Non-pigmented ciliary epithelial cell (primary cell): ENCODE measurements at regions not wholly inside any gene's neighbourhood (a gene's known extent, or its start where the extent isn't known, plus 50 kb on each side); places are given as distances from the start of the nearest gene placed in this dataset.
"Not testable (repeated sequence)": the region's sequence is repeated elsewhere in the genome, so short reads cannot be mapped to it uniquely, and the experiment has no call there.

Experiments used
- DNase-seq: peaks from one replicate; pipeline ENCODE4 v3.0.0-alpha.2; 2010; ENCODE audit warnings: low read depth

DNA sequence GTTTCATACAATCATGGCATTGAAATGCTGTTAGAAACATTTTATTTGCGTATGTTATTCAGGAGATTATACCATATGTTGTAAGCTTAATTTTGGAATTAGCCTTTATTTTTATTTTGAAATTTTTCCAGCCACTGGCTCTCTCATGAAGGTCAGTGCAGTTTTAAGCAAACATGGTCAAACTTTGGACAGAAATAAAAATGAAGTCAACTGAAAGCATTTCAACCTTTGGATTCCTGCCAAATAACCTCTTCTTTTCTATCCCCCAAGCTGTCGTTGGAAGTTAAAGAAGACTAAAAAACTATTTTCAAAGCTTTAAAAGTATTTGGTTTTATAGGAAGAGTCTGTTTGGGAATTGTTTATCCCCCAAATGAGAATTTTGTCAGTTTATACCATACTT is 846.6 kb downstream of the MCTP2 start:
- DNase-seq: no peak

DNA sequence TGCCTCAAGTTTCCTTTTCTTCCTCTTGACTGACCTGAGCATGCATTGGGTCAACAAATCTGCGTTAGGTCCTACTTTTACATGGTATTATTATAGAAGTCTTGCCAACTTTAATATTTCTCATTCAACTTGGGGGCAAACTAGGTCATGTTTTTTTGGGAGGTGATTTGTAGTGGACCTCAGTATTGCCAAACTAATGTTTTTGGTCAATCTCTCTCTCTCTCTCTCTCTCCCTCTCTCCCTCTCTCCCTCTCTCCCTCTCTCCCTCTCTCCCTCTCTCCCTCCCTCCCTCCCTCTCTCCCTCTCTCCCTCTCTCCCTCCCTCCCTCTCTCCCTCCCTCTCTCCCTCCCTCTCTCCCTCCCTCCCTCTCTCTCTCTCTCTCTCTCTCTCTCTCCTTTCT is 848.9 kb downstream of the MCTP2 start:
- DNase-seq: not testable (repeated sequence)

DNA sequence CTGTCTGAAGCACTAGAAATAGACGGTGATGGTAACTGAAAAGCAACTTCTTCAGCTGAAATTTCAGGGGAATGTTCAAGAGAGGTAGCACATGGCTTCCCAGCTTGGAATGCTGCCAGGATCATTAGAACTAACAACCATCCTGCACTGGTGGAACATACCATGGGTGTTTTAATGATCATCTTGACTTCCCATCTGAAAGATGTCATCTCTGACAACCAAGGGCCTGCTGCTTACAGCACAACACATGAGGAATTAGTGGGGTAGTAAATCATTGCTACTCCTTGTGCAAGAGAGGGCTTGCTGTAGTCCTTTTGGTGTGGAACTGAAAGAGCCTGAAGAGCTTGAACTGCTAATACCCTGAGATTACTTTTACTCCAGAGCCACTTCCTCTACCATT is 853.7 kb downstream of the MCTP2 start:
- DNase-seq: no peak

DNA sequence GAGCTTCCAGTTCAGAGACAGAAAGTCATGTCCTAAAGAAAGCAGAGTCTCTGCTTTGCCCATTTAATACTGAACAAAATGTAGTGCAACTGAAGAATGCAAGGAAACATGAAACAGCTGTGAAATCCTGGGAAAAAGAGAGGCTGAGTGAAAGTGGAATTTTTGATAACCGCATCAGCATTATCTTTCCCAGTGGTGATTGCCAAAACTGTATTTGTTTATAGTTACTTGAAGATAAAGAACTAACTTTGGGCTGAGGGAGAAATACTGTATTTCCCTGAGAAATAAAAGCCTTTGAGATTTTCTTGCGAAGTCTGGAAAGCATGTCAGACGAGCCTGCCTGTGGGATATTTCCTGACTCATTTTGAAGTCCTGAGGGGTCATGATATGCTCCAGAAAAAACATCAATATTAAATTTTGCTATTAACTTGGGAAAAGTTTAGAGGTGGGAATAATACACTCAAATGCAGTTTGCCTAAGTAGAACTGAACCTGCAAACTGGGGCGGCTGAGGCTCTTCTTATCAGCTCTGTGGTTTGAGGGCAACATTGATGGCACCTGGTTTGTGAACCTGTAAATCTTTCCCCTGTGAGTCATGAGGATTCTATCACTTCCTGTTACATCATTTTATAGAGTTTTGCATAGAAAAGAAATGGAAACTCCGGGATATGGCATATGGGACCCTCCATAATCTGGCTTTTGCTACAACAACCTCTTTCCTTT is 855.3 kb downstream of the MCTP2 start:
- peak; percentile 43 for DNase-seq

DNA sequence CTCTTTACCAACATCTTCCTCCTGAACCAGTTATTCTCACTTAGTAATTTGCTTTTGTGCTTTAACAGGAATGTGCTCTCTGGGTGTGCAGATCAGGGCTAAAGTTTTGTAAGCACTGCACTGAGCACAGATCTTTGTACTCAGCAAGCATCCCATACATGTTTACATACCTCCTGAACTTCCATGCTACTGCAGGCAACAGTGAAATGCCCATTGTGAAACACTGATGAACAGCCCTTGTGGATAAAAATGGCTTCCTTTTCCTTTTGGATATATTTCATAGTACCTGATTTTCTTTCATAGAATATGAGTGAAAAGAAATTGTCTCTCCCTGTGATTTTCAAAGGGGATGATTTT is 855.9 kb downstream of the MCTP2 start:
- no peak for DNase-seq

DNA sequence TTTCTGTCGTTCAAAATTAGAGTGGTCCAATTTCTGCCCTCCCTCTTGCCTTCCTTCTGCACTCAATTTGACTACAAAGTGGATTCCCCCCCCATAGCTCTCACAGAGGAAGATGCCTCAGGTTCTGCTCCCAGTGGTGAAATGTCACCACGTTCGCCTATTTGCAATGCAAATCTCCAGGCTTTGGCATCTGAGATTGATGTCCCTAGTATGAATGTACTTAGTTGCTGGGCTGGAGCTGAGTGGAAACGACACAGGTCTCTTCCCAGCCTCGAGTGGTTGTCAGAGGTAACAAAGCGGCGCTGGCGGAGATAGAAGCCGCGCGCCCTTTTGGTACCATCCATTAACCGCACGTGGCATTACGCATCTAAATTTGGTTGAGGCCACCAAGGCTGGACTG is 860.1 kb downstream of the MCTP2 start:
- no peak for DNase-seq

DNA sequence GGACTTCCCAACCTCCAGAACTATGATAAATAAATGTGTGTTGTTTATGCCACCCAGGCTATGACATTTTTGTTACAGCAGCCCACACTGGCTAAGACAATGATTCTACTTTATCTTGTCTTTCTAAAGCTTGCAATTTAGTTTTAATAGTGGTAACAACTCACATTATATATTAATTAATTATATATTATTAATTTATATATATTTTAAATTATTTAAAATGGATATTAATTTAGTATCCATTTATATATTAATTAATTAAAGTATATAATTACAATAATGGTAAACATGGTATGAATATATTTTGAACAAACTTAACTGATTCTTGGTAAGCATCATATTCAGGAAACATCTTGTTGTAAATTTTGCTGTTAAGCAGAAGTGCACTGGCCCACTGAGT is 863.9 kb downstream of the MCTP2 start:
- DNase-seq: no peak

DNA sequence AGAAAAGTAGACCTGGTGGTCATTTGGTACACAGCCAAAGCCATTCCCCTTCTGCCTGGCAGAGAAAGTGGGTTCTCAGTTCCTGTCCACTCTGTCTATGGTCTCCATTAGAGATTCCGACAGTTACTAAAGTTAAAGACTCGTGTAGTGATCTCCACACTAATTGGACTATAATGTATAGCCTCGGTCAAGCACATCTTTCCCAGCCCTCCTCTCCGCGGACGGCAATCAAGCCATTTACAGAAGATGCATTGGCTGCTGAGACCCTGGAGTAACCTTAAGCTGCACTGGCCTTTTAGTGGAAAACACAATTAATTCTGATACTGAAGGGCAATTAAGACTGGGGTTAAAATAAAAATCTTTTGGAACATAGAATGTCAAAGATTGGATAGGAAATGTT is 865.3 kb downstream of the MCTP2 start:
- no peak for DNase-seq

DNA sequence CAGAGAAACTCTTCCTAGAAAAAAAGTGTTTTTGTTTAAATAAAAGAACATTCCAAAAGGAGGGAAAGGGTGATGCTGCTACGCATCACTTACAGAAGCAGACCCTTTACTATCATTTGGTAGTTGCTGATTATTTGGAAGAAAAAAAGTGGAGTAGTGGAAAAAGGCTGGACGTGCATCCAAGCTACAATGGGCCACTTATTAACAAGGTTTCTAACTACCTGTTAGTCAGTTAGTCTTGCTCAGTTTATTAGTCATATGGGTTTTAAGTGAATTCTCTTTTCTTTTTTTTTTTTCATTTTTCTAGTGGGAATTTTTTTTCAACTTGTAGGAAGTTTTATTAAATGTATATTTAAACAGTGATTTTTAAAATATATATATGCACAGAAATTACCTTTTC is 866.0 kb downstream of the MCTP2 start:
- DNase-seq: no peak

DNA sequence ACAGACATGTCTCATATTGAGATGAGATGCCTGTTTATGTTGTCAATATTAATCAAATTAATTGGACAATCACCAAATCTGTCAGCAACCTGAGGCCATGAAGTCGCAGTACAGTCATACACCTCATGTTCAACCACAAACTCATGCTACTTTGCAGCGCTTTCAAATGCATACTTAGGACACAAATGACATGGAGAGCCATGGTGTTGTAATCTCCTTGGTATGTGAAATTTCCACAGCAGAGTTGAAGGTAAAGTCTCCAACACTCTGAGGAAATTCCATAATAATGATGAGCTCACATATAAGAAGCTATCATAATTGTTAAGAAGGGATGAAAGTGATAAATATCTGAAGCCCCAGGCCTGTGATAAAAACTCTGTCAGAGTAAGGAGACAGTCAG is 873.9 kb downstream of the MCTP2 start:
- DNase-seq: peak; percentile 81

DNA sequence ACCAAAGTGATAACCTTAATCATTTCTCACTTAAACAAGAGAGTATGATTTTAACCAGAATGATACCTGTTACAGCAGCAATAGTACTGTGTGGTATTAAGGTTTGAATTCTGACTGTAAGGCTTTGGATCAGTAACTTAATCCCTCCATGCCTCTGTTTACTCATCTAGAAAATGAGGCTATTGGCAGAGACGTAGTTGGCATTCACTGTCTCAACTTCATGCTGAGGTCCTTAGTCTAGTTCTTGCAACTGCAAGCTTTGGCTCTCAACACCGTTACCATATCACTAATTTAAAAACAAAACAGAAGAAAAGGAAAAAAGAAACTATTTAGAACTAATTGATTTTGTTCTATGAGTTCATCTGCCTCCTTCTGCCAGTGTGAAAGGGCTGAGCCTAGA is 875.4 kb downstream of the MCTP2 start:
- no peak for DNase-seq

DNA sequence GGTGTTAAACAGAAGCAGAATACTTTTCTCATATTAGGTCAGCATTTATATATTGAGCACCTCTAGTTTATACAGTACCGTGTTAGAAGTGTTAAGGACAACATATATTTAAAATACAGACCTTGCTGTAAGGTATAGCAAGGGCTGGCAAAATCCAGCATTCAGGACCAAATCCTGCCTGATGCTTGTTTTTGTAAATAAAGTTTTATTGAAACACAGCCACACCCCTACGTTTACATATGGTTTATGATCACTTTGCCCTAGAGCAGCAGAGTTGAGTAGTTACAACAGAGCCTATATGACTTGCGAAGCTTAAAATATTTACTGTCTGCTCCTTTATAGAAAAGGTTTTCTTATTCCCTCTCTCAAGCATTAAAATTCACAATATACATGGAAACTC is 877.3 kb downstream of the MCTP2 start:
- DNase-seq: no peak

DNA sequence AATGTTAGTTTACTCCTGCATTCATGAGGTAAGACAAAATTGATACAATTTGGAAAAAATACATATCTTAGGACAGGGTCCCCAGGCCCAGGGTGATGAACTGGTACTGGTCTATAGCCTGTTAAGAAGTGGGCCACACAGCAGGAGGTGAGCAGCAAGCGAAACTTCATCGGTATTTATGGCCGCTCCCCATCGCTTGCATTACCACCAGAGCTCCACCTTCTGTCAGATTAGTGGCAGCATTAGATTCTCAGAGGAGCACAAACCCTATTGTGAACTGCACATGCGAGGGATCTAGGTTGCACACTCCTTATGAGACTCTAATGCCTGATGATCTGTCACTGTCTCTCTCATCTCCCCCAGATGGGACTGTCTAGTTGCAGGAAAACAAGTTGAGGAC is 880.6 kb downstream of the MCTP2 start:
- DNase-seq: no peak

DNA sequence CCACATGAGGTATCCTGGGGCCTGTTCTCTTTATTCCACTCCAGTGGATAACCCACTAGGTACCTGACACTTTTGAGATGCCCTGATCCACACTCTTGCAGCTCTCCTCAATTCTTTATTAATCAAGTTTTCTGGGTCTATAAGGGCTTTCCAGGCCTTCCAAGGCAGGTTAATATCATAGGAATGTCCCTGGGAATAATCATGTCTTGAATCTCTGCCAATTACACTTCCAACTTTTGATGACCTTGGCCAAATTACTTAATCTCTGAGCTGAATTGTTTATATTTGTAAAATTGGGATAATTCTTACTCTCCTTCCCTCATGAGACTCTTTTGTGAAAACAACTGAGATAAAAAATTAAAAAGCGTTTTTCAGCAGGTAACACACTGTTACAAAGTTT is 881.7 kb downstream of the MCTP2 start:
- no peak for DNase-seq

DNA sequence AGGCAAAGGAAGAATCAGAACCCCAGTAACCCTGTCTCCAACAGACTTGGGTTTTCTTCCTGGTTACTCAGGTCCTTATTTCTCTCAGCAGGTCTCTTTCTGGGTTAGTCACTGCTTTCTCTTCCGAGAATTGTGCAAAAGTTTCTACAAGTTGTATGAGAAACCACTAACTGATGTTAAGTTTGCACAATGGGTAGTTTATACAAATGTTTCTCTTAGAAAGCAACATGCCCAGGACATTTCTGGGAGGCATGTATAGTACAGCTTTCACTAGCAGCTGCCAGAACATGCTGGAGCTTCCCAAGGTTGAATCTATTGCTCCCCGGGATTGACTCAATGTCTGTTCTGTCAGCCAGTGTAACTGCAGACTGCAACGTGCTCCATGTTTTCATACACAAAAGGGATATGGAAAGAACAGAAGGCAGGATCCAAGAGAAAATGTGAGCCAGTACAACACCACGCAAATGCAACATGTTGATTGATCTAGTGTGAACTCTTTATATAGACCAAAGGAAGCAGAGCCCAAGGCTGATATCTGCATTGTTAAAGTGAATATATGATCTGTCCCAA is 887.8 kb downstream of the MCTP2 start:
- DNase-seq: no peak

DNA sequence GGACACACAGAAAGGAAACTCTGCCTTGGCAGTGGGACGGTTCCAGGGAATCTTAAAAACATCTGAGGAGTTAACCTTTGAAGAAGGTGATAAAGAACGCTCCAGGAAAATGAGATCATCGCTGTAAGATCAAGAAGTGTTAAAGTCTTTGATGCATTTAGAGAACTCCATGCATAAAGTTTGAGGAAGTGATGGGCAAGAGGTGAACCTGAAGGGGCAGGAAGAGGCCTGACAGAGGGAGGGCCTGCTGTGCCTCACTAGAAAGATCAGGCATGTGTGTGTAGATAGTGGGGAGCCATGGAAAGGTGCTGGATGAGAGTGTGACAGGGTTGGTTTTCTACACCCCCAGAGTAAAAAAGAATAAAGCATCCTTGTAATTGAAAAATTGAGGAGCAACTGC is 889.2 kb downstream of the MCTP2 start:
- no peak for DNase-seq

DNA sequence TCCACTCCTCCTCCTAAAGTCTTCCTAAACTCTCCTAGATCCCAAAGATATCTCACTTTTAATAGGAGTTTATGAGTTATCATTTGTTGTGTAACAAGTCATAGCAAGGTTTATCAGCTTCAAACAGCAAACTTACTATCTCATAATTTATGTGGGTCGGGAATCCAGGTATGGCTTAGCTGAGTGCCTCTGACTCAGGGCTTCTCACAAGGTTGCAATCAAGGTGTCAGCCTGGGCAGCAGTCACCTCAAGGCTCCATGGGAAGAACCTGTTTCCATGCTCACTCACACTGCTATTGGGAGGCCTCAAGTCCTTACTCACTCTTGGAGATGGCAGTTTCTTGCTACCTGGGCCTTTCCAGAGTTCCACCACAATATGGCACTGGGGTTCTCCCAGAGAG is 889.8 kb downstream of the MCTP2 start:
- no peak for DNase-seq

DNA sequence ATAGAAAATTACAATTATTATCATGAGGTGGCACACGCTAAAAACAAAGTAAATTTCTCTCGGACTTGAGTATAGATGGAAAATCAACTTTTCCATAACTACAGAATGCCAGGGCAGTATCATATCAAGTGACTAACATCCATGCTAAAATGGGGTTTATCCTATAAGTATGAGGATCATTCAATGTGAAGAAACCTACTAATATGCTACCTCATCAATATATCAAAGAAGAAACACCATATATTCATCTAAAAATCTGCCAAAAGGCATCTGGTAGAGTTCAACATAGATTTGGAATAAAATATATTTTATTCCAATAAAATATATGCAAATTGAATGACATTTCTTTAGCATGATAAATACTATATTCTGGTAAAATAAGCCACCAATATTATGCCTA is 894.4 kb downstream of the MCTP2 start:
- DNase-seq: no peak

DNA sequence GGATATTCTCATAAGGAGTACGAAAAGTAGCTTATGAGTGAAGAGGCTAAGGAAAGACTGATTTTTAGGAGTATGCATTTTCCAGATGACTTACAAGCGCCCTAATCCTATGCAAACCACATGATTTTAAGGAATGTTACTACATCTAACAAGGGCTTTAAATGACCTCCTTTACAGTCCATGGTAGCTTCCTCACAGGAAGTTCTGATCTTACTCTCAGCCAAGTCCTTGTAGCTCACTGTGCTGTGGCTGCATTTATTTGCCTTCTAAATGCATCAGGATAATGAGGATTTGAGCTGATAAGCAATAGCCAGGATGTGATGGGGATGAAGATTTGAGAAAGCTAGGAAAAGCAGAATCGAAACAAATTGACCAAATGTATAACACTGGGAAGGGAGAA is 896.0 kb downstream of the MCTP2 start:
- DNase-seq: no peak

DNA sequence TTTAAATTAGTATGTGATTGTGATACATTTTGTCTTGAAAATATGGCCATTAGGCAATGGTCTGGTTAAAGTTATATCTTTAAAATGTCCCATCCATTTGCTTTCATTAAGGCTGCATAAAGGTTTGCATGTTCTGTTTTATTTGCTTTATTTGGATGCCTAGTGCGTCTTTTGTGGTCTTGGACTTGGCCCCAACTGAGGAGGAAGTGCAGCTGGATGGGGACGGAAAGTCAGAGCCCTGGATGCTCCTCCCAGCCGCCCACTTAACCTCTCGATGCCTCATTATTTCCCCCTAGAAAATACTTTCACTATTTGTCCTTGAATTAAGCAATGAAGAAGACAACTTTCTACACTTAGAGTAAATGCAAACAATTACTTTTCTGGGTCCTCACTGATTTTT is 898.2 kb downstream of the MCTP2 start:
- no peak for DNase-seq

DNA sequence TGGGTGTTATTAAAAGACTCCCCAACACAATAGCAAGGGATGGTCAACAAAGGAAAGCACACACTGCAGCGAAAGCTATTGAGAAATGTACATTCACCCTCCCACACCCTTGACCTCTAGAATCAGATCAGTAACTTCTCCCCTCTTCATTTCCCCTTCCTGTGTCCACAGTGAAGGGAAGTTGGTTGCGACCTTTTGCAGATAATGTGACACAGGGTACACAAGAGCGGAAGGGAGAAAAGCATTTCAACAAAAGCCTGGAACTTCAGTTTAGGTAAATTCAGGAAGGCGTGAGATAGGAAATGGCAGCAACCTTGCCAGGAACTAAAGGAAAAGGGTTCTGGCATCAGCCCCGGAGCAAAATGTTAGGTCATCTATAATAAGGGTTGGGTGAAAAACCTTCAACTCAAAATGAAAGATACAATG is 899.8 kb downstream of the MCTP2 start:
- DNase-seq: no peak

DNA sequence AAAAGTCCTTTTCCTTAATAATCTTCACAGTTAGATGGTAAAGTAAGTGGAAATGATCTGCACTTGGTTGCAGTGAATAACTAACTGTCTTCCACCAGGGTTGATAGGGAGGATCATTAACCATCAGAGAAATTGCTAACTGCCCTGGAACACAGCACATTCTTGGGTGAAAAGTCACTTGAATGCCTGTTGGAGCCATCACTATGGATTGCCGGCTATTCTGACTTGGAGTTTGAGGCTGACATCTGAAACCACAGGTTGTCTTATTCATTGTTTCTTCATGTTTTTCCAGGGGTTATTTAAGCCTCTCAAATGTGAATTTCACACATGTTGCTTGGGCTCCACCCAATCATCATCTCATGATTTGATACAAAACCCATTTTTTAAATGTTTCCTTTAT is 901.4 kb downstream of the MCTP2 start:
- DNase-seq: peak; percentile 86

DNA sequence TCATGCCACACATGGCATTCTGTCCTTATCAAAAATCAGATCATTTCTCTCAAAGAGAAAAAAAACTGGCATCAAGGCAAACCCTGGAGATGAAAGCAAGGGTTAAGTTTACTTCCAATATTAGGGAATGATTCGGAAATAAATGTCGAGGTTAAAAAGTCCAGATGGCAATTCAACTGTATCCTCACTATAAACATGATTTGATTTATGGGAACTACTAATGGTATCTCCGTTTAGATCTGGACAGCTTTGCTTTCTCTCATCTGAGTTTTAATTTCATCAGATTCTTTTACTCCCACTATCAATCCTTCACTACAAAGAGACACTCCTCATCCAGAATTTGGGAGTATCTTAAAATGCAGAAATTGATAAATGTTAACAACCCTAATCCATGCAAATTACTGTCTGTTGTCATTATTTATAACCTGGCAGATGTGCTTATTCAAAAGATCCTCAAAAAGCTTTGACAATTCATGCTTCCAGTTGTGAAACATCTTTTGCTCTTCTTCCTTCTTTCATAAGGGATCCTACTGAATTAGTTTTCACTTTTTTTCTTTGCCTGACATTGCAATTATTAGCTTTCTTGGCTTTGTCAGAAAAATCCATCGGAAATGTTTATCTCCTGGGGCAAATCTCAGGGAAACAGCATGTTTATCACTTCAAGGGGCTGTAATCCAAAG is 903.2 kb downstream of the MCTP2 start:
- no peak for DNase-seq
